Activated naive CD4-positive, alpha-beta T cell treated with anti-CD3 and anti-CD28 coated beads for 36 hours (primary cell): ENCODE measurements at regions not wholly inside any gene's neighbourhood (a gene's known extent, or its start where the extent isn't known, plus 50 kb on each side); places are given as distances from the start of the nearest gene placed in this dataset.
A peak's percentile ranks its signal among the peaks of the same experiment; 100 is the strongest.

Experiments
- CTCF ChIA-PET: fragments of 350-600 bp; sonication (Branson Sonifier 250); formaldehyde crosslinking; loops from one replicate; lab custom pipeline; 2021; ENCODE audit warnings: antibody characterized with exemption; lab: Charles Lee
- DNase-seq: peaks from one replicate; pipeline ENCODE4 v3.0.0-alpha.2; 2020
- H3K27ac Mint-ChIP-seq: one replicate; pipeline ENCODE4 v1.8.0; 2021; ENCODE audit warnings: mild to moderate bottlenecking, mixed read lengths
- H3K27me3 Mint-ChIP-seq: one replicate; pipeline ENCODE4 v1.8.0; 2021; ENCODE audit warnings: low read depth, mixed read lengths
- H3K36me3 Mint-ChIP-seq: one replicate; pipeline ENCODE4 v1.8.0; 2021; ENCODE audit warnings: low read depth, mixed read lengths
- H3K4me1 Mint-ChIP-seq: one replicate; pipeline ENCODE4 v1.8.0; 2021; ENCODE audit warnings: low read depth, mixed read lengths
- H3K4me3 Mint-ChIP-seq: one replicate; pipeline ENCODE4 v1.8.0; 2021; ENCODE audit warnings: mild to moderate bottlenecking, moderate library complexity, mixed read lengths
- H3K9me3 Mint-ChIP-seq: one replicate; pipeline ENCODE4 v1.8.0; 2021; ENCODE audit warnings: mixed read lengths
- intact Hi-C: fragments of 100-400 bp; cut with micrococcal nuclease; formaldehyde crosslinking; loops from one replicate; pipeline ENCODE4 v1.15.1; 2023

- DNase-seq = no peak
- Mint-ChIP-seq H3K4me3 (no peak overlapping the region), H3K36me3 (no peaks in the 10 kb centered on the region), H3K9me3 (no peaks in the 10 kb centered on the region), H3K27ac (no peak overlapping the region), H3K27me3 (no peaks in the 10 kb centered on the region), H3K4me1 (no peaks in the 10 kb centered on the region)
- CTCF ChIA-PET = no interaction called here
- intact Hi-C loops = no loop called here
Measured at GRCh38 chr16:55046916-55047315, 116.3 kb downstream of the IRX5 start.

- no peaks in the 10 kb centered on the region for H3K9me3 Mint-ChIP-seq
- no peak overlapping the region for H3K4me3 Mint-ChIP-seq
- intact Hi-C loops = no loop called here
- no peak overlapping the region for H3K27ac Mint-ChIP-seq
- DNase-seq = no peak
- H3K36me3 Mint-ChIP-seq = no peaks in the 10 kb centered on the region
- H3K4me1 Mint-ChIP-seq = no peaks in the 10 kb centered on the region
- CTCF ChIA-PET = no interaction called here
- no peaks in the 10 kb centered on the region for H3K27me3 Mint-ChIP-seq
Measured at GRCh38 chr16:55047331-55047730, 116.7 kb downstream of the IRX5 start.

GRCh38 chr16:55047903-55048497, 117.3 kb downstream of the IRX5 start:
- intact Hi-C loops = no loop called here
- Mint-ChIP-seq H3K9me3 (no peaks in the 10 kb centered on the region), H3K4me3 (no peak overlapping the region), H3K27ac (no peak overlapping the region), H3K27me3 (no peaks in the 10 kb centered on the region), H3K36me3 (no peaks in the 10 kb centered on the region), H3K4me1 (no peaks in the 10 kb centered on the region)
- DNase-seq = no peak
- CTCF ChIA-PET = no interaction called here

GRCh38 chr16:55048745-55049144, 118.1 kb downstream of the IRX5 start:
- no peaks in the 10 kb centered on the region for H3K36me3 Mint-ChIP-seq
- H3K27ac Mint-ChIP-seq = no peak overlapping the region
- H3K9me3 Mint-ChIP-seq = no peaks in the 10 kb centered on the region
- CTCF ChIA-PET = no interaction called here
- intact Hi-C loops = no loop called here
- H3K27me3 Mint-ChIP-seq = peaks cover 2% of the 10 kb centered on the region
- H3K4me3 Mint-ChIP-seq = no peak overlapping the region
- H3K4me1 Mint-ChIP-seq = no peaks in the 10 kb centered on the region
- no peak for DNase-seq

GRCh38 chr16:55051571-55052347, 121.1 kb downstream of the IRX5 start:
- H3K9me3 Mint-ChIP-seq = no peaks in the 10 kb centered on the region
- DNase-seq = no peak
- intact Hi-C loops = no loop called here
- peaks cover 14% of the 10 kb centered on the region for H3K27me3 Mint-ChIP-seq
- CTCF ChIA-PET = no interaction called here
- H3K36me3 Mint-ChIP-seq = no peaks in the 10 kb centered on the region
- H3K4me1 Mint-ChIP-seq = no peaks in the 10 kb centered on the region
- no peak overlapping the region for H3K4me3 Mint-ChIP-seq
- no peak overlapping the region for H3K27ac Mint-ChIP-seq

- CTCF ChIA-PET = no interaction called here
- Mint-ChIP-seq H3K4me3 (no peak overlapping the region), H3K4me1 (peaks cover 4% of the 10 kb centered on the region), H3K27ac (no peak overlapping the region), H3K36me3 (no peaks in the 10 kb centered on the region), H3K27me3 (peaks cover 19% of the 10 kb centered on the region), H3K9me3 (no peaks in the 10 kb centered on the region)
- DNase-seq = no peak
- intact Hi-C loops = no loop called here
Measured at GRCh38 chr16:55052348-55052734, 121.7 kb downstream of the IRX5 start.

GRCh38 chr16:55052741-55053415, 122.2 kb downstream of the IRX5 start:
- H3K27me3 Mint-ChIP-seq = peaks cover 25% of the 10 kb centered on the region
- H3K36me3 Mint-ChIP-seq = no peaks in the 10 kb centered on the region
- no peak overlapping the region for H3K27ac Mint-ChIP-seq
- intact Hi-C loops = no loop called here
- CTCF ChIA-PET = no interaction called here
- H3K4me1 Mint-ChIP-seq = peaks cover 5% of the 10 kb centered on the region
- no peaks in the 10 kb centered on the region for H3K9me3 Mint-ChIP-seq
- H3K4me3 Mint-ChIP-seq = no peak overlapping the region
- DNase-seq = no peak

GRCh38 chr16:55055262-55055661, 124.6 kb downstream of the IRX5 start:
- no peaks in the 10 kb centered on the region for H3K36me3 Mint-ChIP-seq
- H3K4me3 Mint-ChIP-seq = no peak overlapping the region
- intact Hi-C loops = no loop called here
- no peak overlapping the region for H3K27ac Mint-ChIP-seq
- DNase-seq = no peak
- peaks cover 42% of the 10 kb centered on the region for H3K27me3 Mint-ChIP-seq
- peaks cover 5% of the 10 kb centered on the region for H3K4me1 Mint-ChIP-seq
- H3K9me3 Mint-ChIP-seq = no peaks in the 10 kb centered on the region
- CTCF ChIA-PET = no interaction called here

GRCh38 chr16:55056585-55057401, 126.1 kb downstream of the IRX5 start:
- intact Hi-C loops = no loop called here
- DNase-seq = peak; percentile 17
- Mint-ChIP-seq H3K36me3 (no peaks in the 10 kb centered on the region), H3K4me3 (no peak overlapping the region), H3K27me3 (peaks cover 48% of the 10 kb centered on the region), H3K9me3 (no peaks in the 10 kb centered on the region), H3K4me1 (peaks cover 5% of the 10 kb centered on the region), H3K27ac (no peak overlapping the region)
- CTCF ChIA-PET = no interaction called here

- Mint-ChIP-seq H3K27ac (no peak overlapping the region), H3K9me3 (no peaks in the 10 kb centered on the region), H3K4me3 (no peak overlapping the region), H3K36me3 (no peaks in the 10 kb centered on the region), H3K27me3 (peaks cover 53% of the 10 kb centered on the region), H3K4me1 (peaks cover 5% of the 10 kb centered on the region)
- intact Hi-C loops = no loop called here
- no peak for DNase-seq
- CTCF ChIA-PET = no interaction called here
Measured at GRCh38 chr16:55057866-55058265, 127.2 kb downstream of the IRX5 start.

GRCh38 chr16:55058576-55058975, 127.9 kb downstream of the IRX5 start:
- no peaks in the 10 kb centered on the region for H3K36me3 Mint-ChIP-seq
- CTCF ChIA-PET = no interaction called here
- no peaks in the 10 kb centered on the region for H3K9me3 Mint-ChIP-seq
- H3K27me3 Mint-ChIP-seq = peaks cover 53% of the 10 kb centered on the region
- peaks cover 5% of the 10 kb centered on the region for H3K4me1 Mint-ChIP-seq
- no peak overlapping the region for H3K27ac Mint-ChIP-seq
- intact Hi-C loops = no loop called here
- DNase-seq = no peak
- no peak overlapping the region for H3K4me3 Mint-ChIP-seq

- Mint-ChIP-seq H3K27me3 (peaks cover 51% of the 10 kb centered on the region), H3K9me3 (no peaks in the 10 kb centered on the region), H3K36me3 (no peaks in the 10 kb centered on the region), H3K4me1 (peaks cover 5% of the 10 kb centered on the region), H3K4me3 (no peak overlapping the region), H3K27ac (no peak overlapping the region)
- DNase-seq = no peak
- CTCF ChIA-PET = no interaction called here
- intact Hi-C loops = no loop called here
Measured at GRCh38 chr16:55059146-55059545, 128.5 kb downstream of the IRX5 start.
